Activated CD8-positive, alpha-beta T cell treated with anti-CD3 and anti-CD28 coated beads for 36 hours (primary cell): ENCODE measurements at regions not wholly inside any gene's neighbourhood (a gene's known extent, or its start where the extent isn't known, plus 50 kb on each side); places are given as distances from the start of the nearest gene placed in this dataset.

Experiments
- ATAC-seq: fragments of 200-7000 bp; cut with Tn5 transposase; one replicate; pipeline ENCODE4 v1.10.0; 2021; ENCODE audit warnings: mild to moderate bottlenecking, moderate library complexity
- CTCF ChIA-PET: fragments of 350-600 bp; sonication (Branson Sonifier 250); formaldehyde crosslinking; loops from one replicate; lab custom pipeline; 2021; ENCODE audit warnings: antibody characterized with exemption; lab: Charles Lee
- POLR2A ChIA-PET: fragments of 350-600 bp; sonication (Branson Sonifier 250); formaldehyde crosslinking; loops from one replicate; lab custom pipeline; 2021; ENCODE audit warnings: antibody characterized with exemption; lab: Charles Lee
- DNase-seq: peaks from one replicate; pipeline ENCODE4 v3.0.0-alpha.2; 2020
- H3K27ac Mint-ChIP-seq: one replicate; pipeline ENCODE4 v1.8.0; 2021; ENCODE audit warnings: mild to moderate bottlenecking, mixed read lengths
- H3K27me3 Mint-ChIP-seq: one replicate; pipeline ENCODE4 v1.8.0; 2021; ENCODE audit warnings: mixed read lengths
- H3K36me3 Mint-ChIP-seq: one replicate; pipeline ENCODE4 v1.8.0; 2021; ENCODE audit warnings: low read depth, mixed read lengths
- H3K4me1 Mint-ChIP-seq: one replicate; pipeline ENCODE4 v1.8.0; 2021; ENCODE audit warnings: low read depth, mixed read lengths
- H3K4me3 Mint-ChIP-seq: one replicate; pipeline ENCODE4 v1.8.0; 2021; ENCODE audit warnings: mild to moderate bottlenecking, moderate library complexity, mixed read lengths
- H3K9me3 Mint-ChIP-seq: one replicate; pipeline ENCODE4 v1.8.0; 2021; ENCODE audit warnings: mixed read lengths
- intact Hi-C: fragments of 100-400 bp; cut with micrococcal nuclease; formaldehyde crosslinking; loops from one replicate; pipeline ENCODE4 v1.10.0; 2022
- TF ChIP-seq, protein P1 (sequence below): fragments of 200-600 bp; IDR thresholded peaks from one replicate; pipeline ENCODE4 v1.8.0; 2022; ENCODE audit warnings: antibody characterized with exemption, mild to moderate bottlenecking

DNA sequence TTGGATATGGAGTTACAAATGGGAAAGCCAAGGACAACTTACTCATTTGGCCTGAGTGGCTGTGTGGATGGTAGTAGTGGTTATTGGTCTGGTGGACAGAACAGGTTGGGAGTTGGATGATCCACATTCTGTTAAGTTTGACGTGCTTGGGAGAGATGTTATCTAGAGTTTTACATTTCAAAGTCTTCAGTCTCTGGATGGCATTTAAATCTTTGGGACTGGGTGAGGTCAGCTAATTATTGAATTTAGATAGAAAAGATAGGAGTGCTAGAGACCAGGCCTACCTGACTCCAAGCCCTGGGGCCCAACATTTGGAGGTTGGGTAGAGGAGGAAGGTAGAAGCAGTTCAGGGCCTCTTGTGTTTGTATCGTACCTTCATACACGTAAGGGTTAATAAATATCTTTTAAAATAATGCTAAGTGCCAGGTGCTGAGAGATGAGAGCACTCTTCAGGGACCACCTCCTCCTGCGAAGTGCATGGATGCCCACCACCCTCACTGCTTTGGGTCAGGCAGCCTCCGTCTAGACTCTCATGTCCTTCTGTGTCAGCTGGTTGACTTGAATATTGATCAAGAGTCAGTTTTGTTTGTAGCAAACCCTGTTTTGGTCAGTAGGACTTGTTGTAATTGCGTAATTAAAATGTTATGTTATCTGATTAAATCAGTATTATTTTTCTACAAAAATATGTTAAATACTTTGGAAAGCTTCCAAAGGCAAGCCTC, 460.4 kb upstream of the RGS6 start:
- ChIA-PET POLR2A (interaction anchor here (1.0 kb wide), 1 partner anchor 151 kb away, joined by 3 read pairs; no protein-coding TSS in a partner anchor), CTCF (interaction anchor here (0.8 kb wide), 1 partner anchor 66 kb away, joined by 3 read pairs; no protein-coding TSS in a partner anchor)
- H3K4me1 Mint-ChIP-seq = peaks cover 49% of the 10 kb centered on the region
- peaks cover 11% of the 10 kb centered on the region for H3K36me3 Mint-ChIP-seq
- ATAC-seq (no peak), DNase-seq (no peak)
- peaks cover 6% of the 10 kb centered on the region for H3K9me3 Mint-ChIP-seq
- intact Hi-C loops = loop anchor here (10.0 kb wide), 1 partner anchor 147 kb away; the partner anchor contains the start of gene SIPA1L1
- H3K27ac Mint-ChIP-seq = peak overlapping the region; percentile 37
- no peak overlapping the region for H3K4me3 Mint-ChIP-seq
- no peaks in the 10 kb centered on the region for H3K27me3 Mint-ChIP-seq
- TF ChIP-seq, protein P1, sequence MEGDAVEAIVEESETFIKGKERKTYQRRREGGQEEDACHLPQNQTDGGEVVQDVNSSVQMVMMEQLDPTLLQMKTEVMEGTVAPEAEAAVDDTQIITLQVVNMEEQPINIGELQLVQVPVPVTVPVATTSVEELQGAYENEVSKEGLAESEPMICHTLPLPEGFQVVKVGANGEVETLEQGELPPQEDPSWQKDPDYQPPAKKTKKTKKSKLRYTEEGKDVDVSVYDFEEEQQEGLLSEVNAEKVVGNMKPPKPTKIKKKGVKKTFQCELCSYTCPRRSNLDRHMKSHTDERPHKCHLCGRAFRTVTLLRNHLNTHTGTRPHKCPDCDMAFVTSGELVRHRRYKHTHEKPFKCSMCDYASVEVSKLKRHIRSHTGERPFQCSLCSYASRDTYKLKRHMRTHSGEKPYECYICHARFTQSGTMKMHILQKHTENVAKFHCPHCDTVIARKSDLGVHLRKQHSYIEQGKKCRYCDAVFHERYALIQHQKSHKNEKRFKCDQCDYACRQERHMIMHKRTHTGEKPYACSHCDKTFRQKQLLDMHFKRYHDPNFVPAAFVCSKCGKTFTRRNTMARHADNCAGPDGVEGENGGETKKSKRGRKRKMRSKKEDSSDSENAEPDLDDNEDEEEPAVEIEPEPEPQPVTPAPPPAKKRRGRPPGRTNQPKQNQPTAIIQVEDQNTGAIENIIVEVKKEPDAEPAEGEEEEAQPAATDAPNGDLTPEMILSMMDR = no peak

DNA sequence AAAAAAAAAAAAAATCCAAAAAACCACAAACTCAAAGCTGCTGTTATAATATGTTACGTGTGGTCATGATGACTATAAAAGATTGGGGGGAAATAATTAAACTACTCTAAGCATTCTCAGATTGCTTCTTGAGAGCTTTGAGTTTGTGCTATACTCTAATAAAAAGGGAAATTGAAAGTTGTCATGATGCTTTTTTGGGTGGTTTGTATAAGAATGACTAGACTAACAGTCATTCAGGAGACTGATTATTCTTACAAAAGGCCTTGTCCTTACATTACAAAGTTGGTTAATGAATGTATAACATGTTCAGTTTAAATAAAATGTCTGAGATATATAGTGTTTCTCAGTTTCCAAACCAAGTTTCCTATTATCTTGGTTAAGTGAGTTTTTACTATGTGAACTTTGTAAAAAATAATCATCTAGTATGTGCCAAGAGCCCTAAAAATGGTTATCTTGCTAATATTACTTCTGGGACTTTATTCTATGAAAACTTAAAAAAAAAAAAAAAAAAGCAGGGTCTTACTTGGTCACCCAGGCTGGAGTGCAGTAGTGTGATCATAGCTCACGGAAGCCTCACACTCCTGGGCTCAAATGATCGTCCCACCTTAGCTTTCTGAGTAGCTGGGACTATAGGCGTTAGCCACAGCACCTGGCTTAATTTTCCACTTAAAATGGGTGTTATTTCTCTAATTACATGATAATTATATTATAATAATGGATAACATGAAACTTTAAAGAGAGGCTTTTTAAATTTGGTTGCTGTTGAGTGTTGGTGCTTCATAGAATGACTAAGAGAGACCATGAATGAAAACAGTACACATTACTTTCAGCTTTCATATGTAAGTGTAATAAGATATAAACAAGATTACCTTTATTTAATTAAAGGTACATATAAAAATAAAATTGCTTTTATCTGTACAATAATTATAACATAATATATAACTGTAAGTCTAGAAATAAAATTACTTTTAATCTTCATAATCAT, 459.6 kb upstream of the RGS6 start:
- TF ChIP-seq, protein P1 = no peak
- H3K27ac Mint-ChIP-seq = peak overlapping the region; percentile 20
- no peaks in the 10 kb centered on the region for H3K27me3 Mint-ChIP-seq
- ATAC-seq = peak; percentile 66
- peaks cover 13% of the 10 kb centered on the region for H3K36me3 Mint-ChIP-seq
- H3K9me3 Mint-ChIP-seq = peaks cover 6% of the 10 kb centered on the region
- ChIA-PET POLR2A (interaction anchor here (0.8 to 1.0 kb wide), 2 partner anchors 25 to 152 kb away, joined by 3 read pairs; no protein-coding TSS in a partner anchor), CTCF (interaction anchor here (0.8 kb wide), 1 partner anchor 66 kb away, joined by 3 read pairs; no protein-coding TSS in a partner anchor)
- no peak for DNase-seq
- no peak overlapping the region for H3K4me3 Mint-ChIP-seq
- intact Hi-C loops = loop anchor here (10.0 kb wide), 1 partner anchor 148 kb away; the partner anchor contains the start of gene SIPA1L1
- peaks cover 54% of the 10 kb centered on the region for H3K4me1 Mint-ChIP-seq

DNA sequence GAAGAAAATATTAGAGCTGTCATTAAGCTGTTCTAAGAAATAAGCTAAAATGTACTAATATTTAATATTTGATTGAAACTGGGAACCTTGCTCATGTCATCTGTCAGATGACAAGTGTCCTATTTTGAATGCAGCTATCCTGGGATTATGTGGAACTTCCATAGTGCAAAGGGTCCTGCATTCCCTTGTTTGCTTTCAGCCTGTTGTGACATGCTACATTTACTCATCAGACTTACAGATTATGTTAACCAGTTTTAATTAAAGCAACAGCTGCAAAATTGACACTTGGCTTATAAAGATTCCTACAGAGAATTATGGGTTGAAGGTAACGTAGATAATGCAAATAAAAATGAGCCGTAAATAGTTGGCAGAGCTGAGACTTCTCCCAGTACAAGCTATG, 458.4 kb upstream of the RGS6 start:
- H3K36me3 Mint-ChIP-seq = peaks cover 8% of the 10 kb centered on the region
- intact Hi-C loops = loop anchor here (10.0 kb wide), 1 partner anchor 149 kb away; the partner anchor contains the start of gene SIPA1L1
- no peak for ATAC-seq
- DNase-seq = no peak
- H3K4me3 Mint-ChIP-seq = no peak overlapping the region
- H3K9me3 Mint-ChIP-seq = no peaks in the 10 kb centered on the region
- POLR2A ChIA-PET = interaction anchor here (0.7 kb wide), 1 partner anchor 83 kb away, joined by 3 read pairs; no protein-coding TSS in a partner anchor
- TF ChIP-seq, protein P1 = no peak
- CTCF ChIA-PET = interaction anchor here (0.7 to 1.1 kb wide), 2 partner anchors 16 to 246 kb away, joined by 3 read pairs; no protein-coding TSS in a partner anchor
- H3K27ac Mint-ChIP-seq = no peak overlapping the region
- no peaks in the 10 kb centered on the region for H3K27me3 Mint-ChIP-seq
- peaks cover 65% of the 10 kb centered on the region for H3K4me1 Mint-ChIP-seq

DNA sequence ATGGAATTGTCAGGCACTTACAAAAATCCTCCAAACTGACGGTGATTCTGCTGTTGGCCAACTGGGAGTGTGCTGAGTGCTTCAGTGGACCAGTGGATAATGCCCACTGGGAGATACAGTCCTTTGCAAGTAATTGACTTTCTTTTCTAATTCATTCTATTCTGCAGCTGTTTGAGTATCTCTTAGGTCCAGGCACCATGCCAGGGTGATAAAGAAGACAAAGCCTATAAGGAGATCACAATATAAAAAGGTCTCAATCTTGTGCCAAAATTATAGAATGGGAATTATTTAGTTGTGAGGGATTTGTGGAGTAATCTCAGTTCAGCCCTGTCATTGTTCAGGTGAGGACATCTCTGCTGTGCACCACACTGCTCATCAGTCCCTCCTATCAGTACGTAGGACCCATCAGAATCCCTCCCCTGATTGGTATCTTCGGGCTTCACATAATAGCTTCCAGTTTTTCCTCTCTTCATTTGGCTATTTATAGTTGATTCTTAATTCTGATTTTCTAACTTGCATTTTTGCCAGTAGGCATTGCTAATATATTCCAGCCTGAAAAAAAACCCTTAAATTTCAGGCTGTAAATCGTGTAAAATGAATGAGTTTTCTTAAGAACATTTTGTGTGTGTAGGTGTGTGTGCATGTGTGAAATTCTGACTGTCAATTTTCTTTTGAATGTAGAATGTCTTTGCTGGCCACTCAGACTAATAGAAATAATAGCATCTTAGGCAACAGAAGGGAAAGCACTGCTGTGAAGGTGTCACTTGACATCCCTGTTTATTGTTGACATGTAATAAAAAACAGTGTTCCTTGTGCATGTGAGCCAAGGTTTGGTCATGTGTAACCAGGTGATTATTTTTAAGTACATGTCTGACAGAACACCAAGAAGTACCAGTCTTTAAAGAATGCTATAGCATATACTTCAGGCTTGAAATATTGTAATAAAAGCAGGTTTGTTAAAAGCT, 457.6 kb upstream of the RGS6 start:
- POLR2A ChIA-PET = interaction anchor here (0.7 kb wide), 1 partner anchor 82 kb away, joined by 3 read pairs; no protein-coding TSS in a partner anchor
- H3K9me3 Mint-ChIP-seq = no peaks in the 10 kb centered on the region
- H3K36me3 Mint-ChIP-seq = peaks cover 8% of the 10 kb centered on the region
- no peaks in the 10 kb centered on the region for H3K27me3 Mint-ChIP-seq
- intact Hi-C loops = loop anchor here (5.0 to 10.0 kb wide), 2 partner anchors 83 to 150 kb away; partner anchors contain the start of gene SIPA1L1
- ATAC-seq (no peak), DNase-seq (no peak)
- no peak overlapping the region for H3K4me3 Mint-ChIP-seq
- peaks cover 67% of the 10 kb centered on the region for H3K4me1 Mint-ChIP-seq
- CTCF ChIA-PET = interaction anchor here (0.7 to 1.1 kb wide), 3 partner anchors 15 to 245 kb away, joined by 3 to 4 read pairs (median 3); no protein-coding TSS in a partner anchor
- H3K27ac Mint-ChIP-seq = no peak overlapping the region
- TF ChIP-seq, protein P1 = no peak
